Suppressor macrophage treated with lipopolysaccharide for 4 hours (primary cell): ENCODE measurements at regions not wholly inside any gene's neighbourhood (a gene's known extent, or its start where the extent isn't known, plus 50 kb on each side); places are given as distances from the start of the nearest gene placed in this dataset.
"Not testable (repeated sequence)": the region's sequence is repeated elsewhere in the genome, so short reads cannot be mapped to it uniquely, and the experiment has no call there.

ENCODE experiments used
- DNase-seq: peaks from one replicate; pipeline ENCODE4 v3.0.0-alpha.2; 2020

DNA sequence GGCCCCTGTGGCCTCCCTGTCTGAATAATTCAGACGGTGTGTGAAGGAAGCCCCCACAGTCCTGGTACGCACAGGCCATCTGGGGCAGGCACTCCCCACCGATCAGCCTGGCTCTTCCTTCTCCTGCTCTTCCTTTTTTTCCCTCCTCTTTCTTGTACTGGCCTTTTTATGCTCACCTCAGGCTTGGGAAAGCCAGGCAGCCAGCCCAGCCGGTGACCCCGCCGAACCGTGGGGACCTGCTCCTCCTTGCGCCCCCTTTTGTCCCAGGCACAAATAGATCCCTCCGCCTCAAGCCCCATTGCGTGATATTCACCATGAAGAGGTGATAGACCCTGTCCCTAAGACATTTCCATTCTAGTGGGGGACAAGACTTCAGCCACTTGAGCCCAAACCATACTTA lies 80.2 kb upstream of the BRD7 start:
- no peak for DNase-seq

DNA sequence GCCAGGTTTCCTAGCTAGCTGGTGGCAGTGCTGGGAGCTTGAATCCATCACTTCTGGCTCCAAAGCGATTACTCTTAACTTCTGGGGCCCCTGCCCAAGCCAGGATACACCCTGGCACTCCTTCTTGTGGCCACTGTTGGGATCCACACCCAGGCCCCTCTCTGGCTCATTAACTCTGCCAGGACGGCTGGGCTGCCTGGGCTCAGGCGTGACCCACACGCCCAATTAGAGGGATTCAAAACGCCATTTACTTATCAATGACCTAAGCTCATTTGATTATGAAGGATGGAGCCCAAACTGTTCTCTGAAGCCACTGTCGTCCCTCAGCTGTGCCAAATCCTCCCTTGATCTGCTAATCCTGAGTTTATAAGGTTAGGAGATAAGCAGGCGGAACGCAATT lies 79.7 kb upstream of the BRD7 start:
- DNase-seq, result no peak

- DNase-seq, result not testable (repeated sequence)
These were observed 78.6 kb upstream of the BRD7 start for GRCh38 chr16:50447386-50447785.

DNA sequence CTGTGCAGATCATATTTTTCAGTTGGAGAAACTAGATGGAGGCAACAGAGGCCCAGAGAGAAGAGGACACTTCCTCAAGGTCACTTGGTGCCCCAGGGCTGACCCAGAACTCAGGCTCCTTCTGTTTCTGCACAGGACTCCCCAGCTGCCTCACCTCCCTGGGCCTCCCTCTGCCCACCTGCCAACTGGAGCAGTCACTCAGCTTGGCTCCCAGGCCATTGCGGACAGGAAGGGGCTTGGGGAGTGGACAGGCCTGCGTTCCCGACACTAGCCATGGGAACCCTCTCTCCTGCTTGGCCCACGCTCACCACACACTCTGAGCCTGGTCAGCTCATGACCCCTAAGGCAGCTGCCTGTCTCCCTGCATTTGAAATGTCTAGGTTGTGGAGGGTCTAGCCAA lies 78.1 kb upstream of the BRD7 start:
- no peak for DNase-seq

GRCh38 chr16:50445621-50446555 lies 77.1 kb upstream of the BRD7 start:
- no peak for DNase-seq

DNA sequence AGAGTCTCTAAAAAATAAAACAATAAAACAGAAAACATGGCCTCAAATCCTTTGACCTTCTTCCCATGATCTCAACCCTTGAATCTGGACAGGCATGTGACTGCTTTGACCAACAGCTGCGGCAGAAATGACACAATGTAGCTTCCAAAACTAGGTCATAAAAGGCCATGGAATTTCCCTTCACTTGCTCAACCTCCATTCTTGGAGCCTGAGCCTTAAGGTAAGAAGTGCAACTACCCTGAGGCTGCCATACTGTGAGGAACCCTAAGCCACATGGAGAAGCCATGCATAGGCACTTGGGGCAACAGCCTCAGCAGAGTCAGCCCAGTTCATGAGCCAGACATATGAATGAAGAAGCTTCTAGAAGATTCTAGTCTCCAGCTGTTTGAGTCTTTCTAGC lies 75.7 kb upstream of the BRD7 start:
- peak; percentile 65 for DNase-seq

- DNase-seq, result no peak
These were observed 73.4 kb upstream of the BRD7 start for GRCh38 chr16:50442221-50442620.

GRCh38 chr16:50441486-50442157 lies 72.8 kb upstream of the BRD7 start:
- DNase-seq, result no peak

- no peak for DNase-seq
These were observed 72.2 kb upstream of the BRD7 start for GRCh38 chr16:50440991-50441390.

DNA sequence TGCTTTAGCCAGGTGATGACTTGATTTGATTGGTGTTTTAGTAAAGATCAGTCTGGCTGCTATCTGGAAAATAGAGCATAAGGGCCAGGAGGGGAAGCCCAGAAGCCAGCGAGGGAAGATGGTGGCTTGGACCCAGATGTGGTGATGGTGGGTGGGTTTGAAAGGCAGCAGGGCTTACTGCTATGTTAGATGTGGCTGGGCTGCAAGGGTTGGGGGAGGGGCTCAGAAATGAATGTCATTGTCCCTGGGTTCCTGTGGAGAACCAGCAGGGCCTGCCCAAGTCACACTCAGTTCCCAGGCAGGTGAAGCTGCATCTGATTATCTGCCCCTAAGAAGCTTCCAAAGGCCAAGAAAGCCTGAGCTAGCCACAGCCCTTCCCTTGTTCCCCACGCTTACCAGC lies 71.7 kb upstream of the BRD7 start:
- DNase-seq, result no peak

GRCh38 chr16:50437769-50438437 lies 69.1 kb upstream of the BRD7 start:
- no peak for DNase-seq

- no peak for DNase-seq
These were observed 67.5 kb upstream of the BRD7 start for GRCh38 chr16:50436271-50436670.

DNA sequence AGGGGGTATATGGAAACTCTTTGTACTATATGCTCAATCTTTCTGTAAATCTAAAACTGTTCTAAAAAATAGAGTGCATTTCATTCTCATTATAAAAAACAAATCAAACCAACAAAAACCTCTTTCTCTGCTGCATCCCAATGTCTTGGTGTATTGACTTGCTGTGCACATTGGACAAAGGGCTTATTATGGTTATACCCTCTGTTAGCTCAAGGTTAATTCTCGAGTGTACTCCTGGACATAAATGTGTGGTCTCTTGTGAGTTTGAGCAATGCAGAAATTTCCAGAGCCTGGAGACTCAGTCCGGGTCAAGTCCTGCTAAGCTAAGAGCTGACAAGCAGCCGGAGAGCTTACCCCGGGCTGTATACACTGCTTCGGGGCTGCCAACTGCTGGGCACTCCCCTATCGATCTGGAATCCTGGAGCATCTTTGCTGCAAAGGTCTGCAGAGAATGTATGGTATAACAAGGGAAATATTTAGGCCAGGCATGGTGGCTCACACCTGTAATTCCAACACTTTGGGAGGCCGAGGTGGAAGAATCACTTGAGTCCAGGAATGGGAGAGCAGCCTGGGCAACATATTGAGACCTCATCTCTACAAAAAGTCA lies 66.2 kb upstream of the BRD7 start:
- no peak for DNase-seq

GRCh38 chr16:50430076-50430475 lies 61.3 kb upstream of the BRD7 start:
- DNase-seq, result no peak

- DNase-seq, result no peak
These were observed 60.0 kb upstream of the BRD7 start for GRCh38 chr16:50428742-50429141.

- no peak for DNase-seq
These were observed 59.3 kb upstream of the BRD7 start for GRCh38 chr16:50428116-50428515.

- DNase-seq, result no peak
These were observed 58.3 kb upstream of the BRD7 start for GRCh38 chr16:50427107-50427506.

DNA sequence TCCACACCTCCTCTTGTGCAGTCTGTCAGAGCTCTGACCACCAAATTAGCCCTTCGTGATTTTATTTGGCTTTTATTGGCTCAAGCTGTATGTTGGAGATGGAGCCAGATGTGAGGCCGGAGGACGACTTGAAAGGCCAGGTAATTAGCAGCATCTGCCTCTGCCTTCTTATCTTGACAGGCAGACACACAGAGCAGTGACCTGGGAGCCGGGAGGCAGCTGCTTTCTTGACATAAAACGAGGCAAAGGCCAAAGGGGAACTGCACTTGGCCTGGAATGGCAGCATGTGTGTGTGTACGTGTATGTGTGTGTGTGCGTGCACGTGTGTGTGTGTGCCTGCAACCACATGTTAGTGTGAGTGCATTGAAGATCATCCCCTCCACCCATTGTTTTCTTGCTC lies 56.9 kb upstream of the BRD7 start:
- no peak for DNase-seq

DNA sequence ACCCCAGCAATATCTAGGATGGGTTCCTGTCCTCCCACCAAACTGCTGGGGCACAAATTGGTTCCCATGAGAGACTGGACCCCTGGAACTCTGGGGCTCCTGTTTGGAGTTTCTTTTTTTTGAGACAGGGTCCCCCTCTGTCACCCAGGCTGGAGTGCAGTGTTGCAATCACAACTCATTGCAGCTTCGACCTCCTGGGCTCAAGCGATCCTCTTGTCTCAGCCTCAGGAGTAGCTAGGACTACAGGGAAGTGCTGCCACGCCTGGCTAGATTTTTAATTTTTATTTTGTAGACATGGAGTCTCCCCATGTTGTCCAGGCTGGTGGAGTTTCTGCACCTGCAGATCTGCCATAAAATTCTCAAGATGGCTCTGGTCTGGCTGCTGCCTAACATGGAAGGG lies 56.3 kb upstream of the BRD7 start:
- no peak for DNase-seq

GRCh38 chr16:50422926-50423325 lies 54.1 kb upstream of the BRD7 start:
- no peak for DNase-seq

- DNase-seq, result no peak
These were observed 50.3 kb upstream of the BRD7 start for GRCh38 chr16:50419116-50419515.
